NOMO-1 treated with DMSO at 0.1 percent for 48 hours (cell line): ENCODE measurements at regions not wholly inside any gene's neighbourhood (a gene's known extent, or its start where the extent isn't known, plus 50 kb on each side); places are given as distances from the start of the nearest gene placed in this dataset.

ENCODE experiments used
- DNase-seq: peaks from one replicate; lab custom pipeline; 2025; ENCODE audit not compliant: unreplicated experiment; lab: John Stamatoyannopoulos, UW

GRCh38 chr3:81439108-81439507, 322.3 kb downstream of the GBE1 start:
- no peak for DNase-seq

GRCh38 chr3:81437683-81438082, 323.8 kb downstream of the GBE1 start:
- no peak for DNase-seq

GRCh38 chr3:81436182-81436581, 325.3 kb downstream of the GBE1 start:
- no peak for DNase-seq

GRCh38 chr3:81435050-81435449, 326.4 kb downstream of the GBE1 start:
- DNase-seq: no peak

GRCh38 chr3:81434161-81434560, 327.3 kb downstream of the GBE1 start:
- peak; percentile 44 for DNase-seq

GRCh38 chr3:81433675-81434074, 327.8 kb downstream of the GBE1 start:
- DNase-seq: peak; percentile 74

GRCh38 chr3:81432456-81432855, 329.0 kb downstream of the GBE1 start:
- DNase-seq: no peak

- no peak for DNase-seq
Measured at GRCh38 chr3:81426826-81427577, 334.4 kb downstream of the GBE1 start.

GRCh38 chr3:81425198-81425868, 336.1 kb downstream of the GBE1 start:
- DNase-seq: no peak

- DNase-seq: peak; percentile 15
Measured at GRCh38 chr3:81419228-81419627, 342.2 kb downstream of the GBE1 start.

- DNase-seq: no peak
Measured at GRCh38 chr3:81416812-81417211, 344.6 kb downstream of the GBE1 start.

GRCh38 chr3:81406318-81406717, 355.1 kb downstream of the GBE1 start:
- no peak for DNase-seq

- no peak for DNase-seq
Measured at GRCh38 chr3:81395739-81396513, 365.5 kb downstream of the GBE1 start.

GRCh38 chr3:81394651-81395524, 366.6 kb downstream of the GBE1 start:
- no peak for DNase-seq

GRCh38 chr3:81393251-81393650, 368.2 kb downstream of the GBE1 start:
- no peak for DNase-seq

GRCh38 chr3:81390796-81391195, 370.6 kb downstream of the GBE1 start:
- no peak for DNase-seq

- no peak for DNase-seq
Measured at GRCh38 chr3:81388191-81388590, 373.3 kb downstream of the GBE1 start.

GRCh38 chr3:81382470-81382869, 379.0 kb downstream of the GBE1 start:
- DNase-seq: no peak

GRCh38 chr3:81380234-81380633, 381.2 kb downstream of the GBE1 start:
- DNase-seq: no peak

GRCh38 chr3:81378552-81379293, 382.7 kb downstream of the GBE1 start:
- no peak for DNase-seq
